HG03196 (cell line): ENCODE measurements at regions not wholly inside any gene's neighbourhood (a gene's known extent, or its start where the extent isn't known, plus 50 kb on each side); places are given as distances from the start of the nearest gene placed in this dataset.
"Not testable (repeated sequence)": the region's sequence is repeated elsewhere in the genome, so short reads cannot be mapped to it uniquely, and the experiment has no call there.

Experiments used
- ATAC-seq: cut with Tn5 transposase; IDR thresholded peaks from one replicate; pipeline ENCODE4 v1.9.1; 2021; ENCODE audit not compliant: unreplicated experiment

DNA sequence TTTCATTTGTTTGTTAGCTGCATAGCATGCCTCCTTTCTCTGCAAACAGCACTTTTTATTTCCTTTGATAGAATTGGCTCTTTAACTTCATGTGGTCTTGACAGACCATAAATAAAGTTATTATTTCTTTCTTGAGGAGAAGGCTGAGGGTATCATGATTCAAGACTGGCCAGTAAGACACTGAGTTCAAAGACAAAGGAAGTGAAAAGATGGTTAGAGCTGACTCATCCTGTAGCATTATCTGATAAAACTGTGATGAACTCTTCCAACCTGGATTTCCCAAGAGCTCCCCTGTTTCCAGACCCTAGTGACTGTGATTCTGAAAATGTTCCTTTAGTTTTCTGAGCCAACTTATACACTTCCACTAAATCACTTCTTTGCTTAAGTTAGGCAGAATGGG, 179.3 kb upstream of the FAT3 start:
- ATAC-seq = no peak

DNA sequence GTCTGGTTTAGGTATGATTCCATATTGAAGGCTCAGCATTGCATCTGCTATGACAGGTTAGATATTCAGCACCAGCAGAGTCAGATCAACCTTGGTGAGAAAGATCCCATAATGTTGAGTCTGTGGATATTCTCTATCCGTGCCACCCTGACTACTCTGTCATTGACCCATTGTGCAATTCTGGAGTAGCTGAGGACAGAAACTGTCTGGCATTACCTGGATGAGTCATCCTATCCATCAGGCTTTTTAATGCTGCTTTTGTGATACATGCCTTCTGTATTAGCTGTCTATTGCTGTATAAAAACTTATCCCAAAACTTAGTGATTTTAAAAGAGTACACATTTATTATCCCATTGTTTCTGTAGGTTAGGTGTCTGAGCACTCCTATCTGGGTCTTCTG, 189.1 kb upstream of the FAT3 start:
- no peak for ATAC-seq

DNA sequence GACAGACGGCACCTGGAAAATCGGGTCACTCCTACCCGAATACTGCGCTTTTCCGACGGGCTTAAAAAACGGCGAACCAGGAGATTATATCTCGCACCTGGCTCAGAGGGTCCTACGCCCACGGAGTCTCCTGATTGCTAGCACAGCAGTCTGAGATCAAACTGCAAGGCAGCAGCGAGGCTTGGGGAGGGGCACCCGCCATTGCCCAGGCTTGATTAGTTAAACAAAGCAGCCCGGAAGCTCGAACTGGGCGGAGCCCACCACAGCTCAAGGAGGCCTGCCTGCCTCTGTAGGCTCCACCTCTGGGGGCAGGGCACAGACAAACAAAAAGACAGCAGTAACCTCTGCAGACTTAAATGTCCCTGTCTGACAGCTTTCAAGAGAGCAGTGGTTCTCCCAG, 197.5 kb upstream of the FAT3 start:
- ATAC-seq = not testable (repeated sequence)

GRCh38 chr11:92026664-92027063, 198.0 kb upstream of the FAT3 start:
- ATAC-seq = no peak

DNA sequence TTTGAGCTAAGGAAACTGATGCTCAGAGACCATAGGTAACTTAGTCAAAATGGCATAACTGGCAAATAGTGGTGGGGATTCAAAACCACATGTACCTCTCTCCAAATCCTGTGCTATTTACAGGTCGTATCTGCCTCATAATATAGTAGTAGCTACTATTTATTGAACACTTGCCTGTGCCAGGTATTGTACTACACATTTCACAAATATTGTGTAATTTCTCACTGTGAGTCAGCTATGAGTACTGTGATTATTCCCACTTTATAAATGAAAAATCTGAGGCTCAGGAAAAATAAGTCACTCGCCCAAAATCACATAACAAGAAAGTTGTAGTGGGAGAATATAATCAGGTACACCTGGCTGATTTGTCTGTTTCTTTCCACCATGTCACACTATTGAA, 199.8 kb upstream of the FAT3 start:
- no peak for ATAC-seq

DNA sequence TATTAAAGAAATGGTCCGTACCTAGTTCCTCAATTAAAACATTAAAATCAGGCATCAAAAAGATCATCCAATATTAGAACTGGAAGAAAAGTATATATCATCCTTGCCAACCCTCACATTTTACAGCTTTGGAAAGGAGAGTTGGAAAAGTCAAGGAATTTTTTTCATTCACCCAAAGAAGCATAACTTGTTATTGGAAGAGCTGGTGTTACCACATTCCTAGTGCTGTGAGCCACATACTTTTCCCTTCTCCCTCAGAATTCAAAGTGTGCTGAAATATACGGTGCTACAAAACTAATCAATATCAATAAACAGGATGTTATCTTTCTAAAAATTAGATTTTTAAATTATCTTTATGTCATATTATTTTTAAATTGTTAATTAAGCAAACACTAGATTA, 202.1 kb upstream of the FAT3 start:
- ATAC-seq = no peak

DNA sequence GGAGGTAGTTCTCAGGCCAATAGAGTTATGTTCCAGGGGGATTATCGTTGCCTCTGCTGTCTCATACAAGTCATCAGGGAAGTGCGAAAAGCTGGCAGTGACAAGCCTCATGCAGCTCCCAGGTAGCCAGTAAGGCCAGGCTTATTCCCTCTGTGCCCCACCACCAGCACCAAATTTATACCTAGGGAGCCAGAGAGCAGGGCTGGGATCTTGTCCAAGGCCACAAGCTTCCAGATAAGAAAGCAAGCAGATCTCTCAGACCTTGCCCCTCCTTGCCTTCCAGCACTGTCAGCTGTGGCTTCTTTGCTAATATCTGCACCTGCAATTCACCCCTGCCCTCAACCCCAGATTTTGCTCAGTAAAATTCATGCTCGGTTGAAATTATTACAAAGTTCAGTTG, 206.3 kb upstream of the FAT3 start:
- no peak for ATAC-seq

DNA sequence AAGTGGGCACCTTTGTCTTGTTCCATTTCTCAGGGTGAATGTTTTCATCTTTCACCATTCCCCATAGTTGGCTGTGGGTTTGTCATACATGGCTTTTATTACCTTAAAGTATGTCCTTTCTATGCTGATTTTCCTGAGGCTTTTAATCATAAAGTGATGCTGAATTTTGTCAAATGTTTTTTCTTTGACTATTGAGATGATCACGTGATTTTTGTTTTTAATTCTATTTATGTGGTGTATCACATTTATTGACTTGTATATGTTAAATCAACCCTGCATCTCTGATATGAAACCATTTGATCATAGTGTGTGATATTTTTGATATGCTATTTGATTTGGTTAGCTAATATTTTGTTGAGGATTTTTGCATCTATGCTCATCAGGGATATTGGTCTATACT, 216.4 kb upstream of the FAT3 start:
- no peak for ATAC-seq

GRCh38 chr11:92002568-92002967, 222.1 kb upstream of the FAT3 start:
- ATAC-seq = no peak

- no peak for ATAC-seq
Observed at GRCh38 chr11:91998481-91998880, 226.1 kb upstream of the FAT3 start.

DNA sequence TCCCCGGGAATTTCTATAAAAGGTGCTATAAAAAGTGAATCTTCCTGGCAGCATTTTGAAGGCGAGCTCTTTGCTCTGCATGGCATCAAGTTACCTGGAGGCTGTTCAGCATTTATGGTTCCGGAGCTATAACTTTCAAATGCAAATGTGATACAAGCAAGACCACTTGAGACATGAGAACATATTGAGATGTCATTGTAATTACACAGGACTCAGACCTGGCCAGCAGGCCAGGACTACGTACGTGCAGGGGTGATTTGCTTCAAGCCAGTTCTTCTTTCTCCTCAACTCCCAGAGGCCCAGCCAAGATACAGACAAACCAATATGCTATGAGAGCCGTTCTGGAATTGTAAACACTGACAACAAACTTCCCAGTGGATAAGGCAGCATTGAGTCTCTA, 227.4 kb upstream of the FAT3 start:
- no peak for ATAC-seq

DNA sequence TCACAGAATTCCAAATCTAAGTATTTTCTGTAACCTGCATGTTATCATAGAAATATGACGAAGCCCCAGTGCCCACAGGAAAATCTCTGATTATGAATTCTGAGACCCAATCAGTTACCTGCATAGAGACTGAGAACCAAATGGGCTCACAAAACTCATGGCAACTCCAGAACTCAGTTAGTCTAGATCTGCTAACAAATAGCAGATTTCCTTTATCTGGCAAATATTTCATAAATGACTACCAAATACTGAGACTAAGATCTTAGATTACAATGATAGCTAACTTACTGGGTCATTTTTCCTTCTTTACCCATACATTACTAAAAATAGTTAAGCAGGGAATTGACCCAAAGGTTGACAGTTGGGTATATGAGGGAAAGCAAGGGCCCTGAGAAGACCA, 228.1 kb upstream of the FAT3 start:
- ATAC-seq = no peak

DNA sequence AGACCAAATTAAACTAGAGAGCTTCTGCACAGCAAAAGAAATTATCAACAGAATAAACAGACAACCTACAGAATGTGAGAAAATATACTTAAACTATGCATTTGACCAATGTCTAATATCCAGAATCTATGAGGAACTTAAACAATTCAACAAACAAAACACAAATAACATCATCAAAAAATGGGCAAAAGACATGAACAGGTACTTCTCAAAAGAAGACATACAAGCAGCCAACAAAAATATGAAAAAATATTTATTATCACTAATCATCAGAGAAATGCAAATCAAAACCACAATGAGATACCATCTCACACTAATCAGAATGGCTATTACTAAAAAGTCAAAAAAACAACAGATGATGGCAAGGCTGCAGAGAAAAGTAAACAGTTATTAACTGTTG, 236.2 kb upstream of the FAT3 start:
- not testable (repeated sequence) for ATAC-seq

GRCh38 chr11:91986218-91986617, 238.4 kb upstream of the FAT3 start:
- ATAC-seq = no peak

DNA sequence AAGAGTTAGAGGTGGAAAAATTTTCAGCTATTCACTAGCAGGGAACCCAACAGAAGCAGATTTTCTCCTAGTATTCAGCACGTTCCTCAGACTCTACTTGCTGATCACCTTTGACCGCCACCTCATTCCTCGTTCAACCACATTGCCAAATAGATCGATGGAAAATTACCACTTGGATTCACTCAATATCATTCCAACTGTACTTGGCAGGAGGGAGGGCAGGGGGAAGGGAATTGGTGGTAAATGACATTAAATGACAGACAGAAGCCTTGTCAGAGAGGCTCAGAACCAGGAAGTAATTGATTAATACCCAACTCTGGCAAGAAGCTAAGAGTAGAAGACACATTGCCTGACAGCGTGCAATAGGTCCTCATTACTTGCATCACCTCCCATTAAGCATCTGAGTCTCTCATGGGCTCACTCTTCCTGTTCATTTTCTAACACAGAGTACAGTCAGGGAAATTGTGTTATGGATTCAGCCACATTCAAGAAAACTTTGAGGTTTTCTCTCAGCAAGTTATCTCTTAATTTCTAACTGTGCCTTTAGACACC, 240.5 kb upstream of the FAT3 start:
- ATAC-seq = no peak

GRCh38 chr11:91981995-91982394, 242.6 kb upstream of the FAT3 start:
- no peak for ATAC-seq

- no peak for ATAC-seq
Observed at GRCh38 chr11:91979775-91980174, 244.8 kb upstream of the FAT3 start.

DNA sequence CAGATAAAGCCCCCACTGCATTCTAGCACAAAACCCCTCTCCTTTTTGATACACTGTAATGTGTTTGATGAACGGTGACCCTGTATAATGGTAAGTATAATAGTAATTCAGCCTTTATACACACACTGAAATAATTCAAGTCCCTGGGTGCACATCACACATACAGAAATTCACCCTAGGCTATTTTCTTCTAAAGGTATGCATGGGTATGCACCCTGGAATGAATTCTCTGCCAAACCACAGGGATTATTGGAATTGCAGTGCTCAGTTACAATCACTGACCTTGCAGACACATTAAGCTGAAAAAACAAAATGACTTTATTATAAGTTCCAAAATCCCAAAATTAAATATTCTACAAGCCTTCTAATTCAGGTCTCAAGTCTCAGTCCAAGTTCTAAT, 245.9 kb upstream of the FAT3 start:
- ATAC-seq = no peak

- ATAC-seq = no peak
Observed at GRCh38 chr11:91972665-91973266, 251.9 kb upstream of the FAT3 start.

- ATAC-seq = no peak
Observed at GRCh38 chr11:91970624-91971023, 254.0 kb upstream of the FAT3 start.

DNA sequence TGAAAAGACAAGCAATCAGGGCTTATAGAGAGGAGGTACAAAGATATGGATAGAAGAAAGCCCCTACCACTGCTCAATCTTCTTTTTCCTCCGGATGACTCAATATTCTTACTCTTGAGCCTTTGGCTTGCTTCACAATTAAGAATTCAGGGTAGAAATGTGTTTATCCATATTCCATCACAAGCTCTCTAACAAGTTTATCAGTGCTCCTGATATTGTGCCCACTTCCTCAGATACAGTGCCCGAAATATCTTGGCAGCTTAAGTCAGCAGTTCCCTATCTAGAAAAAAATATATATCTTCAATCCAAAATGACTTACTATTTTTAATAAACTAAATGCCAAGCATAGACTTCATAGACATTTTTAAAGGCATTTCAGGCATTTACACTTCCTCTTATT, 255.1 kb upstream of the FAT3 start:
- no peak for ATAC-seq

GRCh38 chr11:91967691-91968045, 256.9 kb upstream of the FAT3 start:
- ATAC-seq = no peak

GRCh38 chr11:91967026-91967690, 257.5 kb upstream of the FAT3 start:
- no peak for ATAC-seq
